NCI-H82 (cell line): ENCODE measurements at regions not wholly inside any gene's neighbourhood (a gene's known extent, or its start where the extent isn't known, plus 50 kb on each side); places are given as distances from the start of the nearest gene placed in this dataset.
A peak's percentile ranks its signal among the peaks of the same experiment; 100 is the strongest.

Source experiments
- DNase-seq: peaks from one replicate; lab custom pipeline; 2025; lab: John Stamatoyannopoulos, UW

- DNase-seq, result no peak
These were observed 112.6 kb downstream of the CDC5L start for GRCh38 chr6:44500074-44500473.

- DNase-seq, result no peak
These were observed 116.0 kb downstream of the CDC5L start for GRCh38 chr6:44503471-44503870.

- DNase-seq, result no peak
These were observed 116.8 kb downstream of the CDC5L start for GRCh38 chr6:44504301-44504791.

GRCh38 chr6:44505751-44506150, 118.2 kb downstream of the CDC5L start:
- no peak for DNase-seq

DNA sequence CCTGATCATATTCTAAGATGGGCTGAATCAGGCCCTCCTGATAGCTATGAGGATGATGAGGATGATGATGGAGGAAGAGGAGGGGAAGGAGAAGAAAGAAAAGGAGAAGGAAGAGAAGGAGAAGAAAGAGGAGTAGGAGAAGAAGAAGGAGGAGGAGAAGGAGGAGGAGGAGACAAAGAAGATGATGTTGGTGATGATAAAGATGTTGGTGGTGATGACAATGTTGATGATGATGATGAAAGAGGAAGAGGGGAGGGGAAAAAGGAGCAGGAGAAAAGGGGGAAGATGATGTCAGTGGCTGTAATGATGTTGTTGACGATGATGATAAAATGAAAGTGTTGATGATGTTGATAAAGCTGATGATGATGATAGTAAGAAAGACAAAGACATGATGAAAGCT, 119.5 kb downstream of the CDC5L start:
- DNase-seq, result no peak

DNA sequence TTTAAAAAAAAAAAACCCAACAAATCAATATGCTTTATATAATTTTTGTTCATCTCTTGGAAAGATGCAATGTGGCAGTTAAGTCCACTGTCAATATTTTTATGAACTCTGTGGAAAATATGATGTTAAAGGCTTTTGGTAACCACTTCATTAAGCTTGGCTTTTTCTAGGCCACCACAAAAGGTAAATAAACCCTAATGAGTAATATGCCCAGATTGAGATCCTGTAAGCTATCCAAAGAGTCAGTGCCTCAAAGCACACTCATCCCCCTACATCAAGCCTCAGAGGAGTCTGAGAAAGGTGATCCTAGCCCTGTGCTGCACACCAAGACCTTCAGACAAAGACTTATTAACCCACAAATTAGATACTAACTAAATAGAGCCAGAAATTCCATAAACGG, 121.1 kb downstream of the CDC5L start:
- no peak for DNase-seq

GRCh38 chr6:44511126-44511525, 123.6 kb downstream of the CDC5L start:
- no peak for DNase-seq

GRCh38 chr6:44512868-44513741, 125.6 kb downstream of the CDC5L start:
- DNase-seq, result peak; percentile 45

GRCh38 chr6:44514085-44514484, 126.6 kb downstream of the CDC5L start:
- DNase-seq, result no peak

GRCh38 chr6:44514576-44515193, 127.2 kb downstream of the CDC5L start:
- DNase-seq, result no peak

DNA sequence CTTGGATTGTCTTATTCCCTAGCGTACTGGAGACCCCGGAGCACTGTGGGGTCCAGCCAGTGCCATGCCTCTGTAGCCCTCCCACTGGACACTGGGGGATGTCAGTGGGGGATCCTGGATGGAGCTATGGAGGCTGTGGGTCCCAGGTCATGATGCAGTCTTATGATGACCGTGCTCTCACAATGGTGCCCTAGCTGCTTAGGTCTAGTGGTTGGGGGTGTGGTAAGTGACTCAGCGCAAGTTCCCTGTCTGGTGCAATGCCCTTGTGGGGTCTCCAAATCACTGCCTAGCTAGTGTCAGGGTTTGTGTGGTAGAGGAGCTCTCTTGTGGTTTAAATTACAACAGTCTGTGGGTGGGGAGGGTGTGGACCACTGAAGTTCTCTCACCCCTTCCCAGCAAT, 135.4 kb downstream of the CDC5L start:
- no peak for DNase-seq

DNA sequence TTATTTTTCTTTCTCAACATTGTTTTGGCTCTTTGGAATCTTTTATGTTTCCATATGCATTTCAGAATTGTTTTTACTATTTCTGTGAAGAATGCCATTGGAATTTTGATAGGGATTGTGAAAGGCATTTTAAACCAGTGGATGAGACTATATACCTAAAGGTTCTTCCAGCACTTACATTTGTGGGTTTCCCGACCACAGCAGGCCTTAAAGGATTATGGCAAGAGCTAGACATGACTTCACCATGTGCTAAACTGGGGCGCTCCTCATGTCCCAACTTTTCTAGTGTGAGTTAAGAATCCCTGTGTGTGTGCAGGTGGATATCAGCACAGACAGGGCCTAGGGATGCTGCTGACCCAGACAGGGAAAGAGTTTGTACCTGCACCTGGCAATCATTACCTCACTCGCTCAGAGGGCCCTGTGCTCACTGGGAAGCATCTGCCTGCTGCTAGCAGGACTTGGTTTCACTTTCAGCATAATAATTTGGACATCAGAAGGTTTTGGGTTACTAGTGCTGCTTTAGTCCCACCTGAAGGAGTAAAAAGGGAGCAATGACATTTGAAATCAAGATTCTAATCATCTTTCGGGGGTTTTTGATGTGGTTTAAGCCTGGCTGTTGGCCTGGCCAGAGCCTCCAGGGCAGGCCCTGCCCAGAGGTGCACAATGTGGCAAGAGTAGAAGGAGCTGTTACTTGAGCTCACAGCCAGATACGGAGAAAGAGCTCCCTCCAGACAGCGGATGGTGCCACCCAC, 137.1 kb downstream of the CDC5L start:
- DNase-seq, result no peak

DNA sequence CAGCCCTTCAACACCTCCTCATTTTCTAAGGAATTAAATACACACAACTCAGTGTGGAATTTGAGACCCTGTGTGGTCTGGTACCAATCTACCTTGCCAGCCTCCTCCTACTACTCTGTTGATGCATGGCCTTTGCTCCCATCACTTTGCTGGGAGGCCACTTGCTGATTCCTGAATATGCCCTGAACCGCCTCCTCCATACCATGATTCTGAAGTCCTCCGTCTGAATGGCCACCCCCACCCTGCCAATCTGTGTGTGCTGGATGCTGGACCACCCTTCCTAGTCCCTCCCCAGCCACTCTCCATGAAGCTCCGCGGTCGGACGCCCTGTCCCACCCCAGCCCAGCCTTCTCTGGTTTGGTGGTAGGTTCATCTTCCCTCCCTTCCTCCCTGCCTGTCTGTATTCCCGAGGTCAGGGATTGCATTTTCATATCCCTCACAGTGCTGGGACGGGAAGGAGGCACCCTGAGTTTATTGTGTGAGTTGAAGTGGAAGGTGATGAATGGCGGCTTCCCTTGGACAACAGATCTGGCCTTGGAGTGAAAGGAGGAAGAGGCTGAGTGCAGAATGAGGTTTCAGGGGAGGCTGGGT, 138.3 kb downstream of the CDC5L start:
- no peak for DNase-seq

DNA sequence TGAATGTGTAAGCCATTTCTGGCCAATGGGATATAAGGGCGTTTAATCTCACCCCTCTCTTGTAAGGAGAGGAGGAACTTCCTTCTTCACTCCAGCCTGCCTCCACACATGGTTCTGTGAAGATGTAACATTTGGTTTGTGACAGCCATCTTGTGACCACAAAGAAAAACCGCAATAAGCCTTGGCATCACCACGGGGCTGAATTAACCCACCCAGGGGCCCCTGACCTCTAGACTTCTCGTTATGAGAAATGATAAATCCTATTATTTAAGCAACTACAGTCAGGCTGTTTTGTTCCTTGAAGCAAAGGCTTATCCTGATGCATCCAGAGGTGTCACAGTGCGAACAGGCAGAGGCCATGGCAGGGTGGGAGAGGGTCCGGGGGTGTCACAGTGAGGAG, 139.7 kb downstream of the CDC5L start:
- no peak for DNase-seq

DNA sequence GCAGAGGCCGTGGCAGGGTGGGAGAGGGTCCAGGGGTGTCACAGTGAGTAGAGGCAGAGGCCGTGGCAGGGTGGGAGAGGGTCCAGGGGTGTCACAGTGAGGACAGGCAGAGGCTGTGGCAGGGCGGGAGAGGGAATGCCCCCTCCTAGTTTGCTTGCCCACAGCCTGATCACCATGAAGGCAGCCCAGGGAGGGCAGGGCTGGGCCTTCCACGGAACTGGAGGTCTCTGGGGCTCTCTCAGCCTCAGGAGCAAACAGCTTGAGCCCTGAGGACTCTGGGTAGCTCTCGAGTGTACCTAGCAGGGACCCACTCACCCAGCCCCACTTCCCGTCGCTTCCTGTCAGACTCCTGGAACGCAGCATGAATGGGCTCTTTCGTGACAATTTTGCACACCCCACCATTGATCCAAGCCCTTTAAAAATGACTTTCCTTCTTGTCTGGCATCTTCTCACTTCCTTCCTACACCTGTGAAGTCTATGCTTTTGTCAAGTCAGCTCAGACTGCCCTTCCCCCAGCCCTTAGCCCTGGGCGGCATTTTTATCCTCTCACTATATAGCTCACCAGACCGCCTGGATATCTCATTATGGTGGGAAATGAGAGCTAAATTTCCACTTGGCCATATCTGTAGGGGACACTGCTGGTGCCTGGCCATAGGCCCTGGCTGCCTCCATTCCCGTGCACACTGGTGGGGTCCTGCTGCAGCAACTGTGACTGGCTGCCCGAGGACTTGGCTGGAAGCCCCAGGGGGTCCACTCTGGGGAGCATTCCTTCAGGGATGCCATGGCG, 140.3 kb downstream of the CDC5L start:
- DNase-seq, result peak; percentile 28

DNA sequence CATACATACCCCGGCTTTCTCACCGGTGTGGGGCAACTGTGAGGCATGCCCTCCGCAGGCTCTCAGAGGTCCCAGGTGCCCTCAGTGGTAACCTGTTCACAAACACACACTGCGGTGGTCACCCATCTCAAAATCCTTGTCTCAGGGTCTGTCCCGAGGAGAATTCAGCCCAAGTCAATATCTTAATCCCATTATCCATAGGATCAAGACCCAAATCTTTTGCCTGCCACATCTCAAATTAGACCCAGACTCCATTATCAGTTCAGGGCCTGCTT, 140.8 kb downstream of the CDC5L start:
- peak; percentile 42 for DNase-seq

DNA sequence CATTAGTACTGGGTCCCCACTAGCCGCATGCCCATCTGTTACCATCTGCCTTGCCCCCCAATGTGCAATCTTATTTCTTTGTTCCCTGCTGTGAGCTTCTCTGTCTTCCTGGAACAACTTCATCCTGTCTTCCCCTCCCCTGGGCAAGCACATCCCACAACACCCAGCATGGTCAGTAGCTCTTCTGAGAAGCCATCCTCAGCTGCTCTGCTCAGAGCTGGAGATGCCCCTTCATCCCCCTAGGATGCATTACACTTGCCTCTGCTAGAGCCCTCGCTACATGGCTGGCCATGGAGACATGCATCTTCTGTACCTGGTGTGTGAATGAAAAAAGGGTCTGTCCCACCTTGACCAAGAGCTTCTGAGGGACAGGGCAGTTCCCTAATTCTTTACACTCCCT, 141.2 kb downstream of the CDC5L start:
- no peak for DNase-seq

DNA sequence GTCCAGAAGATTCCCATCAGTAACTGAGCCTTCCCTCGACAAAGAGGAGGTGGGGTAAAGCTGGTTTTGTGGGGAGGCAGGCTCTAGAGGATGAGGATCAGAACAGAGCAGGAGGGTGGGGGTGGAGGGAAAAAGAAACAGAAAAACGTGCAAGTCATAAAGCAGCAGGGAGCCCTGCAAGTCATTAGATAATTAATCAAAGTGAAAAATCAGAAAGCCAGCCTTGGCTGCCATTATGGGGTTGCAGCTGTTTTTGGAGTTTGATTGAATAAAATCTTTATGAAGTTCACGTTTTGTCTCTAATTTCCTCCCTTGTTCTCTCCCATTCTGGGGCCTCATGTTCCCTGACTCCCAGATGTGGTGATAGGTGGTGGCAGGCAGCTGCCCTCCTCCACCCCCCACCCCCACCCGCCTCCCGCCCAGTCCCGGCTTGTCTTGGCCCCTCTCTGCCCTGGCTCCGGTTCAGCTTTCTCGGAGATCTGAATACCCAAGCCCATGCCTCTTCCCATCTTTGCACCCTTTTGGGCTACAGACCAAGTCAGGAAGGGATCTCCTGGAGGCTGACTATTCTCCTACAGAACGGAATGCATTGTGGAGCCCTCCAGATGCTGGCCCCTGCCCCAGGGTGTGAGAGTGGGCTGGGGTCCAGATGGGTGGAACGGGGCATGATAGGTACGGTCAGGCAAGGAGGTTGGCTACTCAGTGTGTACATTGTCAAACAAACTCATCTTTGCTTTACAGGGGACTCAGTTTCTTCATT, 141.8 kb downstream of the CDC5L start:
- DNase-seq, result no peak

- DNase-seq, result no peak
These were observed 142.9 kb downstream of the CDC5L start for GRCh38 chr6:44530209-44530909.

DNA sequence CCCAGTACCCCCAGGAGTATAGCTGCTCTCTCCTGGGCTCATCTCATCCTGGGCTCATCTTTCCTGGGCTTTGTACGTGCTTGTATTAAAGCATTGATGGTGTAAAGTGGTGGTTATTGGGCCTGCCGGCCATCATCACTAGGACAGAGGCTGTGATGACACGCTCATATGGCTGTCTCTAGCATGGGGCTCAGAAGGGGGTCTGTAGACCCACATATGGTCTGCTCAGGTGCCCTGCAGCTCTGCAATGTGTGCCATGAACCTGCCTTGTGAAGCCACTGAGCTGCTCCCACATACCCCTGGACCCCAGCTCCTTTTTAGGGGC, 143.4 kb downstream of the CDC5L start:
- no peak for DNase-seq
